GM12892 (cell line): ENCODE measurements at regions not wholly inside any gene's neighbourhood (a gene's known extent, or its start where the extent isn't known, plus 50 kb on each side); places are given as distances from the start of the nearest gene placed in this dataset.

Source experiments
- POLR2A ChIP-seq: IDR thresholded peaks from 2 replicates; pipeline ENCODE4 v1.6.1; 2011; ENCODE audit warnings: low read depth, low read length, control low read depth
- POLR2AphosphoS5 ChIP-seq: IDR thresholded peaks from 2 replicates; pipeline ENCODE4 v1.6.1; 2011; ENCODE audit warnings: low read depth, low read length, control low read depth

- TF ChIP-seq POLR2AphosphoS5: no peak
- TF ChIP-seq POLR2A: no peak
These were observed 264.4 kb upstream of the MKI67 start for GRCh38 chr10:128390596-128390995.
